Loucy (cell line): ENCODE measurements at regions not wholly inside any gene's neighbourhood (a gene's known extent, or its start where the extent isn't known, plus 50 kb on each side); places are given as distances from the start of the nearest gene placed in this dataset.
A peak's percentile ranks its signal among the peaks of the same experiment; 100 is the strongest.

Source experiments
- H2AFZ ChIP-seq: fragments of 200-600 bp; sonication (generic); 2 replicates; pipeline ENCODE4 v1.6.0; 2016; ENCODE audit warnings: antibody characterized with exemption, mild to moderate bottlenecking, low read length, moderate library complexity
- H3F3A ChIP-seq: fragments of 200-600 bp; 2 replicates; pipeline ENCODE4 v1.6.0; 2016; ENCODE audit warnings: antibody characterized with exemption, low read depth, mild to moderate bottlenecking
- H3K27me3 ChIP-seq: fragments of 200-600 bp; sonication (generic); 2 replicates; pipeline ENCODE4 v1.6.1; 2014; ENCODE audit warnings: low read length, mild to moderate bottlenecking; ENCODE audit not compliant: insufficient read depth, poor library complexity, severe bottlenecking
- H3K36me3 ChIP-seq: fragments of 200-600 bp; sonication (generic); 2 replicates; pipeline ENCODE4 v1.6.1; 2016; ENCODE audit warnings: low read length; ENCODE audit not compliant: insufficient read depth
- H3K4me1 ChIP-seq: fragments of 200-600 bp; sonication (generic); 2 replicates; pipeline ENCODE4 v1.5.1; 2014; ENCODE audit warnings: low read length, mild to moderate bottlenecking; ENCODE audit not compliant: insufficient read depth, poor library complexity, severe bottlenecking
- H3K4me2 ChIP-seq: fragments of 200-600 bp; sonication (generic); 2 replicates; pipeline ENCODE4 v1.6.0; 2014; ENCODE audit warnings: antibody characterized with exemption, low read length, low read depth, mild to moderate bottlenecking; ENCODE audit not compliant: poor library complexity, severe bottlenecking
- H3K4me3 ChIP-seq: fragments of 200-600 bp; sonication (generic); 2 replicates; pipeline ENCODE4 v1.5.1; 2014; ENCODE audit warnings: low read length, mild to moderate bottlenecking, mixed read lengths; ENCODE audit not compliant: poor library complexity, severe bottlenecking
- H3K79me2 ChIP-seq: fragments of 200-600 bp; sonication (generic); 2 replicates; pipeline ENCODE4 v1.6.1; 2014; ENCODE audit warnings: low read length; ENCODE audit not compliant: insufficient read depth
- H3K9ac ChIP-seq: fragments of 200-600 bp; sonication (generic); 2 replicates; pipeline ENCODE4 v1.6.0; 2014; ENCODE audit warnings: mild to moderate bottlenecking, low read depth, low read length, moderate library complexity; ENCODE audit not compliant: poor library complexity, severe bottlenecking
- H3K9me2 ChIP-seq: fragments of 200-600 bp; sonication (generic); replicated peaks from 2 replicates; pipeline ENCODE4 v1.6.1; 2016; ENCODE audit warnings: low read depth, low read length, mixed read lengths
- H3K9me3 ChIP-seq: fragments of 200-600 bp; sonication (generic); 2 replicates; pipeline ENCODE4 v1.6.1; 2014; ENCODE audit warnings: mild to moderate bottlenecking, antibody characterized with exemption, low read length, low read depth; ENCODE audit not compliant: insufficient read depth
- H4K20me1 ChIP-seq: fragments of 200-600 bp; sonication (generic); 2 replicates; pipeline ENCODE4 v1.6.0; 2014; ENCODE audit warnings: antibody characterized with exemption, low read length, mild to moderate bottlenecking; ENCODE audit not compliant: insufficient read depth, poor library complexity, severe bottlenecking
- CTCF ChIP-seq: fragments of 200-600 bp; sonication (generic); conservative IDR thresholded peaks from 2 replicates; pipeline ENCODE4 v1.5.1; 2014; ENCODE audit warnings: mild to moderate bottlenecking, antibody characterized with exemption, low read length
- EZH2phosphoT487 ChIP-seq: fragments of 200-600 bp; IDR thresholded peaks from 2 replicates; pipeline ENCODE4 v1.6.1; 2018; ENCODE audit warnings: antibody characterized with exemption, mild to moderate bottlenecking, moderate library complexity, borderline replicate concordance

GRCh38 chr13:83780227-83780626 lies 102.0 kb downstream of the SLITRK1 start:
- Histone ChIP-seq H3K36me3 (no peaks in the 10 kb centered on the region), H3K4me1 (no peaks in the 10 kb centered on the region), H3F3A (no peaks in the 10 kb centered on the region), H3K79me2 (no peaks in the 10 kb centered on the region), H3K9me3 (no peaks in the 10 kb centered on the region), H3K9me2 (no peaks in the 10 kb centered on the region), H4K20me1 (no peaks in the 10 kb centered on the region), H2AFZ (no peak overlapping the region), H3K4me3 (no peak overlapping the region), H3K4me2 (no peak overlapping the region), H3K9ac (no peak overlapping the region), H3K27me3 (no peaks in the 10 kb centered on the region)
- no peak for TF ChIP-seq EZH2phosphoT487
- TF ChIP-seq CTCF, result peak; percentile 58

- no peaks in the 10 kb centered on the region for H3K4me1 ChIP-seq
- H3K36me3 ChIP-seq, result no peaks in the 10 kb centered on the region
- no peak overlapping the region for H3K9ac ChIP-seq
- H3K9me3 ChIP-seq, result no peaks in the 10 kb centered on the region
- no peaks in the 10 kb centered on the region for H3F3A ChIP-seq
- no peak overlapping the region for H2AFZ ChIP-seq
- H4K20me1 ChIP-seq, result no peaks in the 10 kb centered on the region
- no peaks in the 10 kb centered on the region for H3K9me2 ChIP-seq
- no peaks in the 10 kb centered on the region for H3K27me3 ChIP-seq
- no peaks in the 10 kb centered on the region for H3K79me2 ChIP-seq
- no peak overlapping the region for H3K4me2 ChIP-seq
- TF ChIP-seq EZH2phosphoT487 (no peak), CTCF (no peak)
- H3K4me3 ChIP-seq, result no peak overlapping the region
These were observed 108.3 kb downstream of the SLITRK1 start for GRCh38 chr13:83773961-83774360.

- H3K79me2 ChIP-seq, result no peaks in the 10 kb centered on the region
- TF ChIP-seq CTCF, result no peak
- TF ChIP-seq EZH2phosphoT487, result no peak
These were observed 116.5 kb downstream of the SLITRK1 start for GRCh38 chr13:83765796-83766195.

More at GRCh38 chr13:83765796-83766195, 116.5 kb downstream of the SLITRK1 start:
- no peaks in the 10 kb centered on the region for H3K9me2 ChIP-seq
- H2AFZ ChIP-seq, result no peak overlapping the region
- H4K20me1 ChIP-seq, result no peaks in the 10 kb centered on the region
- no peaks in the 10 kb centered on the region for H3K9me3 ChIP-seq
- no peaks in the 10 kb centered on the region for H3K4me1 ChIP-seq
- H3K9ac ChIP-seq, result no peak overlapping the region
- H3K4me3 ChIP-seq, result no peak overlapping the region
- no peaks in the 10 kb centered on the region for H3K27me3 ChIP-seq
- H3K36me3 ChIP-seq, result no peaks in the 10 kb centered on the region
- no peak overlapping the region for H3K4me2 ChIP-seq
- H3F3A ChIP-seq, result no peaks in the 10 kb centered on the region
